Endothelial cell (in vitro differentiated cells): ENCODE measurements at regions not wholly inside any gene's neighbourhood (a gene's known extent, or its start where the extent isn't known, plus 50 kb on each side); places are given as distances from the start of the nearest gene placed in this dataset.
A peak's percentile ranks its signal among the peaks of the same experiment; 100 is the strongest.

Source experiments
- DNase-seq: peaks from one replicate; pipeline ENCODE4 v3.0.0; 2021; ENCODE audit warnings: low spot score
- H3K27ac Mint-ChIP-seq: one replicate; pipeline ENCODE4 v1.8.0; 2021; ENCODE audit warnings: mixed read lengths, inconsistent platforms; ENCODE audit not compliant: unreplicated experiment
- H3K27me3 Mint-ChIP-seq: one replicate; pipeline ENCODE4 v1.8.0; 2021; ENCODE audit warnings: mild to moderate bottlenecking, moderate library complexity, mixed read lengths, inconsistent platforms; ENCODE audit not compliant: unreplicated experiment
- H3K36me3 Mint-ChIP-seq: one replicate; pipeline ENCODE4 v1.8.0; 2021; ENCODE audit warnings: mild to moderate bottlenecking, low read depth, mixed read lengths, inconsistent platforms; ENCODE audit not compliant: unreplicated experiment
- H3K4me1 Mint-ChIP-seq: one replicate; pipeline ENCODE4 v1.8.0; 2021; ENCODE audit warnings: mild to moderate bottlenecking, mixed read lengths, inconsistent platforms; ENCODE audit not compliant: unreplicated experiment
- H3K4me3 Mint-ChIP-seq: one replicate; pipeline ENCODE4 v1.8.0; 2021; ENCODE audit warnings: mild to moderate bottlenecking, mixed read lengths, inconsistent platforms; ENCODE audit not compliant: unreplicated experiment
- H3K9me3 Mint-ChIP-seq: one replicate; pipeline ENCODE4 v1.8.0; 2021; ENCODE audit warnings: mixed read lengths, inconsistent platforms; ENCODE audit not compliant: unreplicated experiment
- CTCF ChIP-seq: fragments of 200-600 bp; sonication (generic); IDR thresholded peaks from one replicate; pipeline ENCODE4 v1.5.0; 2021; ENCODE audit warnings: antibody characterized with exemption; ENCODE audit not compliant: unreplicated experiment

GRCh38 chr5:101520417-101520816 lies 617.3 kb upstream of the ST8SIA4 start:
- no peaks in the 10 kb centered on the region for H3K4me1 Mint-ChIP-seq
- H3K9me3 Mint-ChIP-seq, result peaks cover 8% of the 10 kb centered on the region
- DNase-seq, result no peak
- H3K27me3 Mint-ChIP-seq, result peaks cover 2% of the 10 kb centered on the region
- H3K27ac Mint-ChIP-seq, result peak overlapping the region; percentile 53
- no peak overlapping the region for H3K4me3 Mint-ChIP-seq
- TF ChIP-seq CTCF, result no peak
- H3K36me3 Mint-ChIP-seq, result peaks cover 4% of the 10 kb centered on the region

GRCh38 chr5:101517795-101518194 lies 614.7 kb upstream of the ST8SIA4 start:
- no peak for DNase-seq
- Mint-ChIP-seq H3K4me1 (no peaks in the 10 kb centered on the region), H3K27me3 (no peaks in the 10 kb centered on the region), H3K36me3 (peaks cover 4% of the 10 kb centered on the region), H3K27ac (no peak overlapping the region), H3K4me3 (no peak overlapping the region), H3K9me3 (peaks cover 8% of the 10 kb centered on the region)
- no peak for TF ChIP-seq CTCF

GRCh38 chr5:101515721-101516120 lies 612.6 kb upstream of the ST8SIA4 start:
- no peak for TF ChIP-seq CTCF
- H3K4me3 Mint-ChIP-seq, result no peak overlapping the region
- H3K27ac Mint-ChIP-seq, result no peak overlapping the region
- DNase-seq, result no peak
- H3K36me3 Mint-ChIP-seq, result peaks cover 4% of the 10 kb centered on the region
- H3K9me3 Mint-ChIP-seq, result peaks cover 8% of the 10 kb centered on the region
- no peaks in the 10 kb centered on the region for H3K27me3 Mint-ChIP-seq
- no peaks in the 10 kb centered on the region for H3K4me1 Mint-ChIP-seq

GRCh38 chr5:101505891-101506570 lies 602.9 kb upstream of the ST8SIA4 start:
- no peak for TF ChIP-seq CTCF
- DNase-seq, result no peak
- H3K4me3 Mint-ChIP-seq, result no peak overlapping the region
- H3K36me3 Mint-ChIP-seq, result peaks cover 3% of the 10 kb centered on the region
- H3K4me1 Mint-ChIP-seq, result no peaks in the 10 kb centered on the region
- peaks cover 2% of the 10 kb centered on the region for H3K27me3 Mint-ChIP-seq
- H3K27ac Mint-ChIP-seq, result no peak overlapping the region
- H3K9me3 Mint-ChIP-seq, result peaks cover 3% of the 10 kb centered on the region

- peaks cover 14% of the 10 kb centered on the region for H3K4me1 Mint-ChIP-seq
- no peaks in the 10 kb centered on the region for H3K36me3 Mint-ChIP-seq
- H3K27me3 Mint-ChIP-seq, result no peaks in the 10 kb centered on the region
- no peak for TF ChIP-seq CTCF
- H3K9me3 Mint-ChIP-seq, result no peaks in the 10 kb centered on the region
- H3K4me3 Mint-ChIP-seq, result no peak overlapping the region
- no peak for DNase-seq
- H3K27ac Mint-ChIP-seq, result no peak overlapping the region
These were observed 579.8 kb upstream of the ST8SIA4 start for GRCh38 chr5:101482931-101483330.
